ENCODE measurements at regions not wholly inside any gene's neighbourhood (a gene's known extent, or its start where the extent isn't known, plus 50 kb on each side); places are given as distances from the start of the nearest gene placed in this dataset.
"Not testable (repeated sequence)": the region's sequence is repeated elsewhere in the genome, so short reads cannot be mapped to it uniquely, and the experiment has no call there.

- FAIRE-seq: no peak
Measured at GRCh38 chr4:112058433-112058832, 86.8 kb upstream of the FAM241A start.

- no peak for FAIRE-seq
Measured at GRCh38 chr4:112060212-112060611, 85.0 kb upstream of the FAM241A start.

- FAIRE-seq: no peak
Measured at GRCh38 chr4:112061207-112061817, 83.9 kb upstream of the FAM241A start.

- FAIRE-seq: no peak
Measured at GRCh38 chr4:112063260-112063659, 82.0 kb upstream of the FAM241A start.

- FAIRE-seq: no peak
Measured at GRCh38 chr4:112069110-112069509, 76.1 kb upstream of the FAM241A start.

- FAIRE-seq: no peak
Measured at GRCh38 chr4:112073181-112073580, 72.1 kb upstream of the FAM241A start.

GRCh38 chr4:112075129-112075753 is 70.0 kb upstream of the FAM241A start:
- FAIRE-seq: no peak

GRCh38 chr4:112075906-112076305 is 69.3 kb upstream of the FAM241A start:
- FAIRE-seq: no peak

- no peak for FAIRE-seq
Measured at GRCh38 chr4:112076919-112077608, 68.2 kb upstream of the FAM241A start.

- FAIRE-seq: no peak
Measured at GRCh38 chr4:112077743-112078142, 67.5 kb upstream of the FAM241A start.

GRCh38 chr4:112082954-112083586 is 62.2 kb upstream of the FAM241A start:
- FAIRE-seq: no peak

GRCh38 chr4:112083587-112084347 is 61.5 kb upstream of the FAM241A start:
- no peak for FAIRE-seq

GRCh38 chr4:112085156-112086035 is 59.9 kb upstream of the FAM241A start:
- FAIRE-seq: no peak

- no peak for FAIRE-seq
Measured at GRCh38 chr4:112086036-112086434, 59.2 kb upstream of the FAM241A start.

GRCh38 chr4:112086661-112087060 is 58.6 kb upstream of the FAM241A start:
- FAIRE-seq: not testable (repeated sequence)

GRCh38 chr4:112092330-112092729 is 52.9 kb upstream of the FAM241A start:
- not testable (repeated sequence) for FAIRE-seq

GRCh38 chr4:112093636-112094202 is 51.5 kb upstream of the FAM241A start:
- no peak for FAIRE-seq

- no peak for FAIRE-seq
Measured at GRCh38 chr4:112094330-112094729, 50.9 kb upstream of the FAM241A start.
